Smooth muscle cell (in vitro differentiated cells): ENCODE measurements at regions not wholly inside any gene's neighbourhood (a gene's known extent, or its start where the extent isn't known, plus 50 kb on each side); places are given as distances from the start of the nearest gene placed in this dataset.

ENCODE experiments used
- DNase-seq: peaks from one replicate; lab custom pipeline; 2025; ENCODE audit not compliant: unreplicated experiment; lab: John Stamatoyannopoulos, UW
- H2AFZ ChIP-seq: fragments of 200-600 bp; sonication (generic); 2 replicates; pipeline ENCODE4 v1.6.0; 2016; ENCODE audit warnings: antibody characterized with exemption, low read depth, mild to moderate bottlenecking
- H3F3A ChIP-seq: fragments of 200-600 bp; sonication (generic); 2 replicates; pipeline ENCODE4 v1.6.0; 2017; ENCODE audit warnings: antibody characterized with exemption, low read depth
- H3K27ac ChIP-seq: fragments of 200-600 bp; sonication (generic); 2 replicates; pipeline ENCODE4 v1.5.1; 2016; ENCODE audit warnings: low read depth, mild to moderate bottlenecking
- H3K27me3 ChIP-seq: fragments of 200-600 bp; sonication (generic); 2 replicates; pipeline ENCODE4 v1.6.1; 2016; ENCODE audit warnings: low read depth, mild to moderate bottlenecking
- H3K36me3 ChIP-seq: fragments of 200-600 bp; sonication (generic); 2 replicates; pipeline ENCODE4 v1.5.1; 2016; ENCODE audit warnings: low read depth
- H3K4me1 ChIP-seq: fragments of 200-600 bp; sonication (generic); 2 replicates; pipeline ENCODE4 v1.5.1; 2016; ENCODE audit warnings: low read depth
- H3K4me2 ChIP-seq: fragments of 200-600 bp; sonication (generic); 2 replicates; pipeline ENCODE4 v1.6.0; 2016; ENCODE audit warnings: mild to moderate bottlenecking
- H3K4me3 ChIP-seq: fragments of 200-600 bp; sonication (generic); 2 replicates; pipeline ENCODE4 v1.5.1; 2016; ENCODE audit warnings: mild to moderate bottlenecking
- H3K79me2 ChIP-seq: fragments of 200-600 bp; sonication (generic); 2 replicates; pipeline ENCODE4 v1.6.0; 2016; ENCODE audit warnings: low read depth, mild to moderate bottlenecking
- H3K9ac ChIP-seq: fragments of 200-600 bp; sonication (generic); 2 replicates; pipeline ENCODE4 v1.6.0; 2016; ENCODE audit warnings: low read depth
- H3K9me3 ChIP-seq: fragments of 200-600 bp; sonication (generic); replicated peaks from 2 replicates; pipeline ENCODE4 v1.5.1; 2016; ENCODE audit warnings: low read depth
- H4K20me1 ChIP-seq: fragments of 200-600 bp; sonication (generic); 2 replicates; pipeline ENCODE4 v1.6.0; 2016; ENCODE audit warnings: low read depth
- CTCF ChIP-seq: fragments of 200-600 bp; sonication (generic); IDR thresholded peaks from 2 replicates; pipeline ENCODE4 v1.5.1; 2017; ENCODE audit warnings: borderline replicate concordance, mild to moderate bottlenecking, antibody characterized with exemption; ENCODE audit not compliant: insufficient read depth, poor library complexity, severe bottlenecking
- WGBS: methylation state at CpG from one replicate; pipeline ENCODE4 v1.1.7; 2016; ENCODE audit warnings: low lambda C conversion rate; 5-methylcytosine and 5-hydroxymethylcytosine counted together

- H3K4me3 ChIP-seq: no peak overlapping the region
- H2AFZ ChIP-seq: no peak overlapping the region
- H3K27ac ChIP-seq: no peak overlapping the region
- H3K36me3 ChIP-seq: no peaks in the 10 kb centered on the region
- no peaks in the 10 kb centered on the region for H3K9me3 ChIP-seq
- H3K4me1 ChIP-seq: no peaks in the 10 kb centered on the region
- DNase-seq: no peak
- H3F3A ChIP-seq: no peaks in the 10 kb centered on the region
- H3K9ac ChIP-seq: no peak overlapping the region
- no peaks in the 10 kb centered on the region for H3K27me3 ChIP-seq
- H3K79me2 ChIP-seq: no peaks in the 10 kb centered on the region
- TF ChIP-seq CTCF: no peak
- WGBS: 89% methylated on average over 2 of the region's 2 CpGs
- H4K20me1 ChIP-seq: no peaks in the 10 kb centered on the region
- H3K4me2 ChIP-seq: no peak overlapping the region
These were observed 55.5 kb upstream of the PIK3C3 start for GRCh38 chr18:41899535-41899934.

GRCh38 chr18:41893432-41893831, 61.6 kb upstream of the PIK3C3 start:
- H3K9ac ChIP-seq: no peak overlapping the region
- H2AFZ ChIP-seq: no peak overlapping the region
- no peaks in the 10 kb centered on the region for H3F3A ChIP-seq
- H3K27ac ChIP-seq: no peak overlapping the region
- H3K36me3 ChIP-seq: no peaks in the 10 kb centered on the region
- H3K27me3 ChIP-seq: no peaks in the 10 kb centered on the region
- no peak overlapping the region for H3K4me3 ChIP-seq
- no peak for DNase-seq
- no peaks in the 10 kb centered on the region for H4K20me1 ChIP-seq
- no peaks in the 10 kb centered on the region for H3K9me3 ChIP-seq
- no peak for TF ChIP-seq CTCF
- no peak overlapping the region for H3K4me2 ChIP-seq
- no peaks in the 10 kb centered on the region for H3K4me1 ChIP-seq
- H3K79me2 ChIP-seq: no peaks in the 10 kb centered on the region

- Histone ChIP-seq H3K79me2 (no peaks in the 10 kb centered on the region), H3F3A (no peaks in the 10 kb centered on the region), H3K4me3 (no peak overlapping the region), H3K36me3 (no peaks in the 10 kb centered on the region), H4K20me1 (no peaks in the 10 kb centered on the region), H3K4me2 (no peak overlapping the region), H3K27ac (no peak overlapping the region), H3K9me3 (no peaks in the 10 kb centered on the region), H2AFZ (no peak overlapping the region), H3K9ac (no peak overlapping the region), H3K27me3 (no peaks in the 10 kb centered on the region), H3K4me1 (no peaks in the 10 kb centered on the region)
- no peak for TF ChIP-seq CTCF
- DNase-seq: no peak
- WGBS: 96% methylated on average over 1 of the region's 1 CpG
These were observed 67.9 kb upstream of the PIK3C3 start for GRCh38 chr18:41887100-41887499.

- Histone ChIP-seq H3K36me3 (no peaks in the 10 kb centered on the region), H3K79me2 (no peaks in the 10 kb centered on the region), H3K27ac (no peak overlapping the region), H3K27me3 (no peaks in the 10 kb centered on the region), H3K4me2 (no peak overlapping the region), H3K4me1 (no peaks in the 10 kb centered on the region), H3K4me3 (no peak overlapping the region), H2AFZ (no peak overlapping the region), H4K20me1 (no peaks in the 10 kb centered on the region), H3K9ac (no peak overlapping the region), H3F3A (no peaks in the 10 kb centered on the region), H3K9me3 (no peaks in the 10 kb centered on the region)
- no peak for DNase-seq
- TF ChIP-seq CTCF: no peak
- WGBS: 57% methylated on average over 12 of the region's 12 CpGs
These were observed 68.8 kb upstream of the PIK3C3 start for GRCh38 chr18:41886126-41886807.
